Astrocyte of the cerebellum (primary cell): ENCODE measurements at regions not wholly inside any gene's neighbourhood (a gene's known extent, or its start where the extent isn't known, plus 50 kb on each side); places are given as distances from the start of the nearest gene placed in this dataset.

ENCODE experiments used
- DNase-seq: peaks from one replicate; pipeline ENCODE4 v3.0.0-alpha.2; 2011; ENCODE audit warnings: low read depth
- H3K4me3 ChIP-seq: 2 replicates; pipeline ENCODE4 v1.5.1; 2011; ENCODE audit warnings: mild to moderate bottlenecking, low read depth, low read length, moderate library complexity
- in situ Hi-C: cut with HindIII; loops from 2 replicates; pipeline ENCODE4 v1.10.0; 2017; ENCODE audit warnings: low sequenced_read_pairs
- TF ChIP-seq, protein P1 (sequence below): IDR thresholded peaks from 2 replicates; pipeline ENCODE4 v1.5.1; 2012; ENCODE audit warnings: low read length, low read depth, moderate library complexity, mild to moderate bottlenecking; ENCODE audit errors: missing control alignments

DNA sequence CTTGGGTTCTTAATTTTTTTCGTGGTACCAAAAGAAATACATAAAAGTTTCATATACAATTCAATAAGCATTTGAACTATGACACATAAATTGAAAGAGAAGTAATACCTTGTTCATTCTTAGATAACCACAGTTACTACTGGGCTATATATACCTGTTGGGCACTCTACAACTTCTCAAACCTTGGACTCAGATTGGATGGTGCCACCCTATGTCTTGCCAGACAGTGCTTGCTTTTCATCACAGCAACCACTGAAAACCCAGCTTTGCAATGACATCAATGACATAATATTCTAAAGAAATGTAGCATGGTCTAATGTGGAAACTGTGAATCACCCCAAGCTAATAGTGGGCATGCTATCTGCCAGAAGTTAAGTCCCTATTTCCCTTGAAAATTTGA, 62.8 kb upstream of the DPH5 start:
- no peak overlapping the region for H3K4me3 ChIP-seq
- no peak for DNase-seq
- in situ Hi-C loops: no loop called here
- TF ChIP-seq, protein P1, sequence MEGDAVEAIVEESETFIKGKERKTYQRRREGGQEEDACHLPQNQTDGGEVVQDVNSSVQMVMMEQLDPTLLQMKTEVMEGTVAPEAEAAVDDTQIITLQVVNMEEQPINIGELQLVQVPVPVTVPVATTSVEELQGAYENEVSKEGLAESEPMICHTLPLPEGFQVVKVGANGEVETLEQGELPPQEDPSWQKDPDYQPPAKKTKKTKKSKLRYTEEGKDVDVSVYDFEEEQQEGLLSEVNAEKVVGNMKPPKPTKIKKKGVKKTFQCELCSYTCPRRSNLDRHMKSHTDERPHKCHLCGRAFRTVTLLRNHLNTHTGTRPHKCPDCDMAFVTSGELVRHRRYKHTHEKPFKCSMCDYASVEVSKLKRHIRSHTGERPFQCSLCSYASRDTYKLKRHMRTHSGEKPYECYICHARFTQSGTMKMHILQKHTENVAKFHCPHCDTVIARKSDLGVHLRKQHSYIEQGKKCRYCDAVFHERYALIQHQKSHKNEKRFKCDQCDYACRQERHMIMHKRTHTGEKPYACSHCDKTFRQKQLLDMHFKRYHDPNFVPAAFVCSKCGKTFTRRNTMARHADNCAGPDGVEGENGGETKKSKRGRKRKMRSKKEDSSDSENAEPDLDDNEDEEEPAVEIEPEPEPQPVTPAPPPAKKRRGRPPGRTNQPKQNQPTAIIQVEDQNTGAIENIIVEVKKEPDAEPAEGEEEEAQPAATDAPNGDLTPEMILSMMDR: no peak

DNA sequence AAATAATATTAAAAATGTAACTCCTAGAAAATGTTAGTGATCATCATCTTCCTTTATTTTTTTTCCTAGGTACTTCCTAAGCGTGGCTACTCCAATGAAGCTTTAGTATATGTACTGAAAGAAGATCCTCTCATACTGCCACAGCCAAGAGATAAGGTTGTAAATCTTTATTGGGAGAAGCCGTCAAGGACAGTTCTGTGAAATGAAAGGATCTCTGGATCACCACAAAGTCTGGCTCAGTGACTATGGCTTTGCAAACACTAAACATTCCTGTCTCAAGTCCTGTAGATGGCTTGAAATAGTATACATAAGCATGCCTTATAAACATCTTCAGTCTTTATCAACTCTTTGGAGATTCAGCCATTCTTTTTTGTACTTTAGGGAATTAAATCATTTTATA, 61.2 kb upstream of the DPH5 start:
- no peak for DNase-seq
- in situ Hi-C loops: no loop called here
- no peak overlapping the region for H3K4me3 ChIP-seq
- TF ChIP-seq, protein P1: no peak

DNA sequence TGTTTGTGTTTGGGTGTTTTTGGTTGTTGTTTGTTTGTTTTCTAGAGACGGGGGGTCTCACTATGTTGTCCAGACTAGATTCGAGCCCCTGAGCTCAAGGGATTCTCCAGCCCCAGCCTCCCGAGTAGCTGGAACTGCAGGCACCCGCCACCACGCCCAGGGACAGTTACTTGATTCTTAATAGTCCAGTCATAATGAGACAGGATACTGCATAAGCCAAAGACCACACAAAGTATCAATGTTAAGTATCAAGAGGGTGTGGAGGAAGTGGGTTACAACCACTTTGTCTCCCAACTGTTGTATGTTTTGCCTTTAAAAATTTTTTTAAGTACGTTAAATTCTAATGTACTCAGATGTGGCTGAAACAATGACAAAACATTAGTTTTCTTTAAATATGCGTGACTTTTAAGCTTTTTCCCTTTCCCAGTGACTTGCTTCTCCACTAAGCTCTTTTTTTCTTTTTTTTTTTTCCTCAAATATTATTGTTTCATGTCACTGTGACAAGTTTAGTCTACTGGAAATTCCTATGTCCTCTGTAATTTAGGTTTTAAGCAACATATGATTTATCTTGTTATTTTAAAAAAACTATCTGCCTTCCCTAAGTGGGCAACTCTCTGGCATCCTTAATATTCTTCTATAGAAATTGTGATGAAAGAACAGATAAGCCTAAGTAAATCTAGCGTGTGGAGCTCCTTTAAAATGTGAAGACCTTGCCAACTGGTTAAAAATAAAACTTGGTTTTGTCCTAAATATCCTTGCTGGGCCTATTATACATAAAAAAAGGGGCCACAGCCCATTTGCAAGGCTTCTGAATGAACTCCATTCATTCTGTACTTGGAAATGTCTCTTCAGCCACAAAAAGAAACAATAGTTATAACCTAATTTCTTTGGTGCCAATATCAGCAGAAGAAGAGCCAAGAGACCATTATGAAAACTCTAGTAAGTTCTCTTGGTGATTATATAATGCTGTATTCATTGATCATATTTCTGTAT, 56.2 kb upstream of the DPH5 start:
- no peak for DNase-seq
- in situ Hi-C loops: no loop called here
- H3K4me3 ChIP-seq: no peak overlapping the region
- TF ChIP-seq, protein P1: no peak

DNA sequence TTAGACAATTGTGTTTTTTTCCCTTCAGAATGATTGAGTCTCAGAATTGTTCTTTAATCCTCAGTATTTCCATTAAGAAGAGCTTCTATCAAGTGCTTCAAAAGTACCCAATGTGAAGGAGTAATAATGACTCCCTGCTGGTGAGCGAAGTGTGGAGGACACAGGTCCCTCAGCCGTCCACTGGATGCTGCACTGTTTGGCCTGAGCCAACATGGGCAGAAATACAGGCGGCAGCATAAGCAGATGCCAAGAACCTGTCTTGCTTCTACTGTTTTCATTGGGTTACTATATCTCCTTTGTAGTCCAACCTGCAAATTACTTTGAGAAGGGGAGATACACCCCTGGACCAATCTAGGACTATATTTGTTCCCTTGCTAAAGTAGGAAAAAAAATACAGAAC, 55.3 kb upstream of the DPH5 start:
- no peak overlapping the region for H3K4me3 ChIP-seq
- TF ChIP-seq, protein P1: no peak
- in situ Hi-C loops: no loop called here
- no peak for DNase-seq

DNA sequence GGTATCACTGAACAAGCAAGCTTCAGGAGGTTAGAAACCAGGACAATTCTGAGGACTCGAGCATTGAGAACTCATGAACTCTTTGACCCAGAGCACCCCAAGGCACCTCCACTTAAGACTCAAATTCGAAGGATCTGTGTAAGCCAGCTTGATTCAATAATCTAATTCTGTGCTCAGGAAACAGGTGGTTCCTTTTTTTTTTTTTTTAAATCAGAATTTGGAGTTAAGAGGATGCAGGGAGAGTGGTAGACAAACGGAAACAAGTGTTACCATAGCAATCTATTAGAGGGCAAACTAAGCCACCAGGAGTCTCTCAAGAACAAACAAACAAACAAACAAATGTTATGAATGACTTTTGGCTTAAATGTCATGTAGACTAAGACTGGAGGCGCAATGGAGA, 53.8 kb upstream of the DPH5 start:
- in situ Hi-C loops: no loop called here
- TF ChIP-seq, protein P1: no peak
- no peak for DNase-seq
- H3K4me3 ChIP-seq: no peak overlapping the region

DNA sequence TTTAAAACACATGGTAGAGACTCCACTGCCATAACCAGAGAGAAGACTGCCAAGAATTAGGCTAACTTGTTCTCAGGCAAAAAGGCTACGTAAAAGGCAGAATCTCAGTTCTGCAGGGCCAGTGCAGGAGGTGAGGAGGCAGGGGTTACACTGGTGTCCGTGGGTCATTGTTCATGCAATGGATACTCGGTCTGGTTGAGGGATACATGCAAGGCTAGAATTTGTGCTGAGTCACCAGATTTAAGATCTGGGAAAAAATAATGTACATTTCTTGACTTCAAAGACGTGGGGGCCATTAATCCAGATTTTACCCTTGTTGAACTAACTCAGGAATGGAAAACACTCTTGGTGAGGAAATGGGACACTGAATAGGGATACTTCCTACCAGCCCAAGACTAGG, 52.3 kb upstream of the DPH5 start:
- TF ChIP-seq, protein P1: no peak
- no peak overlapping the region for H3K4me3 ChIP-seq
- no peak for DNase-seq
- in situ Hi-C loops: no loop called here
